ENCODE measurements at regions not wholly inside any gene's neighbourhood (a gene's known extent, or its start where the extent isn't known, plus 50 kb on each side); places are given as distances from the start of the nearest gene placed in this dataset.

- Histone ChIP-seq H3K4me3 (no peak overlapping the region), H3K27ac (no peak overlapping the region), H3K36me3 (no peaks in the 10 kb centered on the region), H3K27me3 (no peaks in the 10 kb centered on the region), H3K4me1 (ENCODE audit: insufficient read depth) (no peaks in the 10 kb centered on the region), H3K9me3 (no peaks in the 10 kb centered on the region)
- no peak for DNase-seq
- intact Hi-C loops (cut with DNase I), result no loop called here
- 63 to 71% (median 69%) methylated on average over 3 of the region's 3 CpGs for WGBS, 3 donors
- TF ChIP-seq POLR2A (IDR thresholded peaks at IDR 0.05) (no peak), EP300 (IDR thresholded peaks at IDR 0.05) (no peak), CTCF (IDR thresholded peaks at IDR 0.05) (no peak)
Measured at GRCh38 chr5:120372899-120373298, 91.2 kb upstream of the PRR16 start.

GRCh38 chr5:120375248-120375647 lies 88.9 kb upstream of the PRR16 start:
- no peaks in the 10 kb centered on the region for H3K9me3 ChIP-seq
- no peak overlapping the region for H3K27ac ChIP-seq
- H3K4me3 ChIP-seq, result no peak overlapping the region
- 2 to 13% (median 4%) methylated on average over 1 of the region's 1 CpG for WGBS, 3 donors
- intact Hi-C loops (cut with DNase I), result no loop called here
- H3K4me1 ChIP-seq (ENCODE audit: insufficient read depth), result no peaks in the 10 kb centered on the region
- DNase-seq, result no peak
- H3K36me3 ChIP-seq, result no peaks in the 10 kb centered on the region
- H3K27me3 ChIP-seq, result no peaks in the 10 kb centered on the region
- no peak for TF ChIP-seq EP300 (IDR thresholded peaks at IDR 0.05)
- no peak for TF ChIP-seq CTCF (IDR thresholded peaks at IDR 0.05)
- no peak for TF ChIP-seq POLR2A (IDR thresholded peaks at IDR 0.05)

GRCh38 chr5:120380644-120381043 lies 83.5 kb upstream of the PRR16 start:
- no peaks in the 10 kb centered on the region for H3K27me3 ChIP-seq
- no peak overlapping the region for H3K4me3 ChIP-seq
- intact Hi-C loops (cut with DNase I), result no loop called here
- H3K27ac ChIP-seq, result no peak overlapping the region
- 77 to 88% (median 81%) methylated on average over 1 of the region's 1 CpG for WGBS, 3 donors
- H3K4me1 ChIP-seq (ENCODE audit: insufficient read depth), result no peaks in the 10 kb centered on the region
- TF ChIP-seq CTCF (IDR thresholded peaks at IDR 0.05) (no peak), EP300 (IDR thresholded peaks at IDR 0.05) (no peak), POLR2A (IDR thresholded peaks at IDR 0.05) (no peak)
- H3K36me3 ChIP-seq, result no peaks in the 10 kb centered on the region
- DNase-seq, result no peak
- H3K9me3 ChIP-seq, result no peaks in the 10 kb centered on the region

- intact Hi-C loops (cut with DNase I), result no loop called here
- H3K27me3 ChIP-seq, result no peaks in the 10 kb centered on the region
- no peak overlapping the region for H3K27ac ChIP-seq
- no peak for TF ChIP-seq POLR2A (IDR thresholded peaks at IDR 0.05)
- no peak overlapping the region for H3K4me3 ChIP-seq
- 88 to 91% (median 90%) methylated on average over 2 of the region's 2 CpGs for WGBS, 3 donors
- DNase-seq, result no peak
- H3K9me3 ChIP-seq, result no peaks in the 10 kb centered on the region
- H3K4me1 ChIP-seq (ENCODE audit: insufficient read depth), result no peaks in the 10 kb centered on the region
- H3K36me3 ChIP-seq, result no peaks in the 10 kb centered on the region
Measured at GRCh38 chr5:120382833-120383232, 81.3 kb upstream of the PRR16 start.

- no peaks in the 10 kb centered on the region for H3K9me3 ChIP-seq
- intact Hi-C loops (cut with DNase I), result no loop called here
- H3K4me3 ChIP-seq, result no peak overlapping the region
- H3K27ac ChIP-seq, result no peak overlapping the region
- no peaks in the 10 kb centered on the region for H3K4me1 ChIP-seq (ENCODE audit: insufficient read depth)
- H3K27me3 ChIP-seq, result no peaks in the 10 kb centered on the region
- H3K36me3 ChIP-seq, result no peaks in the 10 kb centered on the region
- no peak for DNase-seq
- TF ChIP-seq POLR2A (IDR thresholded peaks at IDR 0.05) (no peak), EP300 (IDR thresholded peaks at IDR 0.05) (no peak), CTCF (IDR thresholded peaks at IDR 0.05) (no peak)
Measured at GRCh38 chr5:120386981-120387380, 77.1 kb upstream of the PRR16 start.
